ENCODE measurements at regions not wholly inside any gene's neighbourhood (a gene's known extent, or its start where the extent isn't known, plus 50 kb on each side); places are given as distances from the start of the nearest gene placed in this dataset.

DNA sequence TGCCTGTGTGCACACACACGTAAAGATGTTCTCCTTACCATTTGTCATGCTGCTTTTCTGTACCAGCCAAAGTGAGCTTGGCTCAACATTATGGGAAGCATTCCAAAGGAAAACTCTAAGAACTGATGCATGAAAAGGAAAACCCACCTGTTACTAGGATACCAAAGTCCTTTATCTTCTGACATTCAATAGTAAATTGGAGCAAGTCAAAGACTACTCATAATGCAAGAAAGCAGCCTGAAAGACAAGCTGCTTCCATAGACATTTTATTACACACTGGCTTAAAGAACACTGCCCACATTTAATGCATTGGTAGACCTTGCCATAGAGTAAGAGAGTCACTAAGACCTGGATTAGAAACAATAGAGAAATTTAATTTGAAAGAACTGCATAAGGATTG, 159.0 kb downstream of the LRIG3 start:
- no peak for DNase-seq

DNA sequence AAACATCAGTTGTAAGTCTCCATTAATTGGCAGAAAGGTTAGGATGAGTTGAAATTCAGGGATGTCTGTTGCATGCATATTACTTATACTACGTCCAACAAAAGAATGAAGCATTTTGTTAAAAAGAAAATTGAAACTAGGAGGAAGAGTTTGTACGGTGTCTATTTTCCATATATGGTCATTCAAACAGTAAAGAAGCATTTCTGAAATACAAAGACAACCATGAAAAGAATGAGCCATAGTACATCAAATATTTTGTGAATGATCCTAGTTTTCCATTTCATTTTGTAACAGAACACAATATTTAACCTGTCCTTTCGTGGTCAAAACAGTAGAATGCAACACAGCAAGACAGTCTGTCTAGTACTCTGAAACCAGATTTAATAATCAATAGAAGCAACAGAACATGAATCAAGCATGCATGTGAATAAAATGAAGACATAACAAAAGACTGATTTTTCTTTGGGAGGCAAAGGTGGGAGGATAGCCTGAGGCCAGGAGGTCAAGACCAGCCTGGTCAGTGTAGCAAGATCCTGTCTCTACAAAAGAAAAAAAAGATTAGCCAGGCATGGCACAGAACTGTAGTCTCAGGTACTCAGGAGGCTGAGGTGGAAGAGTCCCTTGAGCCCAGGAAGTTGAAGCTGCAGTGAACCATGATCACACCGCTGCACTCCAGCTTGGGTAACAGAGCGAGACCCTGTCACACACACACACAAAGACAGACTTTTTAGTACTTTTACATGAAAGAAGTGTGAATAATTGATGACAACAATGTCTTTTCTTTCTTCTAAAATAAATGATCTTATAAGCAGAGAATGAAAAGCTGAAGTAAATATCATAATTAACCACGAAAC, 156.0 kb downstream of the LRIG3 start:
- DNase-seq, result no peak

DNA sequence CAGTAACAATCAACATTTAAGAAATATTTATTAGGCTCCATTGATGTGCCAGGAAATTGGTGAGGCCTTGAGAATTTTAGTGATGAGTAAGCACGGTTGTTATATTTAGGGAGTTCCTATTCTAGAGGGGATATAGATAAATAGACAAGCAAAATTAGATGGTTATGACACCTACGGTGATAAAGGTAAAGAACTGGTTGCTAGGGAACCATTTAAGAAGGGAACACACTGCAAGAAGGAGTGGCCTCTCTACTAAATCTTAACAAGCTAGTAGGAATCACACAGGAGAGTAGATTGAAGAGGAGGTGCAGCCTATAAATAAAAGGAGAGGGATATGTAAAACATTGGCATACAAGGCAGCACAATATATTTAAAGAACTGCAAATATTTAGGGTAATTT, 155.2 kb downstream of the LRIG3 start:
- DNase-seq, result no peak

DNA sequence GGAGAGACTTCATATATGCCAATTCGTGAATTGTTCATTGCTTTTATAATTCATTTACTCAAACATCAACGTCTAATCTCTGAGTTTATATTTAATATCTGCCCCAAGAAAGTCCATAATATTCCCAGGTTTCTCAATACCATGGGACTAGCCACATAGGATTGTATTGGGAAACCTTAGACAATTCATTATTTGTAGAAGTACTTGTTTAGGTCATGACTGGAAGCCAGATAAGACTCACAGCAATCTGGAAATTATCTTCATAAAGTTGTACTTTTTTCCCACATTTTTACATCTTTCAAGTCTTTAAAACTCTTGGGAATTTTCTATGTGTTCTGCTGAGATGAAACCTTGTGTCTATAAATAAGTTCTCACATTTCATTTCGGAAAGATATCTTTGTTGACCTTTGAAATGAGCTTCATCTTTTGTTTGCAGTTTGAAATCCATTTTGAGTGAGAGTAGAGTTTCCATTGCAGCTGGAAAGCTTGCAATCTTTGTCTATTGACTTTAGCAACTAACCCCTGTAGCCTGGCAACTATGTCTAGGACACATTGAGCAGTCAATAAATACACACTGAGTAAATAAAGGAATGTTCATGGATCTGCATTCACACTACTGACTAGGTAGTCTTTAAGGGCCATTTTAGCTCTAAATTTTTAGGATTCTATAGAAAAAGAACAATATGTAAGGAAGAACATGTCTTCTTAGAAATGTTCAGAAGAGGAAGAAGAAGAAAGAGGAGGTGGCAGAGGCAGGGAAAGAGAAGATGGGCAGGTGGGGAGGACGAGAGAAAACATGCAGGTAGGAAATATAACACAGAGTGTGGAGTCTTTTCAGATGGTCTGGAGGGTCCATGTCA, 154.4 kb downstream of the LRIG3 start:
- no peak for DNase-seq

DNA sequence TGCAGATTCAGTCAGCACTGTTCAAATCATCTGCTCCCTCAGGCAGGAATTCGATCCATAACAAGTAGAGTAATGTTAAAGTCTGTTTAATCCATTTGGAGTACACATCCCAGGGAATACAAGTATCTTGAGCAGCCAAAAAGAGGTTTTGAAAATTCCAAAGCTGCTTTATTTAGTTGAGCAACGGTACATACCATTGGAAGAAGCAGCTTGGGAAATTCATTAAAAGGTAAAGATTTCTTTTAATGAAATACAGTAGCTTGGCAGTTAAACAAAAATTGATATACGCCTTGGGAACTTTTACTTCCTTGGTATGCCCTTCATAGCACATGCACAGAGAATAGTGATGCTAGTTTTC, 153.8 kb downstream of the LRIG3 start:
- DNase-seq, result no peak

DNA sequence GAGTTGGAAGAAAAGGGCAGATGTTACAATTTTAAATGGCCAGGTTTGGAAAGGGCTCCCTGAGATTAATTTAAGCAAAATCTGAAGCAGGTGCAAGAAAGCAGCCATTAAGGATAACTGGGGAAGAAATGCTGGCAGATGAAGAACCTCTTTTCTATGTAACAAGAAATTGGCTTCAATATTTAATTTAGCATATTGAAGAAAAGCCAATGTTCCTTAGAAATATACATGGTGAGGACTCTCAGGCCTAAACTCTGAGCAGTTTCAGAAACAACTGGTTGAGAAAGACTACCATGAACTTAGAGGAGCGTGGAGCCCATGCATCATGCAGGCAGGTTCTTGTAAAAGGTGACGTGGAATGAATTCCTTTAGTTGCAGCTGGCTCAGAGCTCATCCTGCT, 152.8 kb downstream of the LRIG3 start:
- no peak for DNase-seq

DNA sequence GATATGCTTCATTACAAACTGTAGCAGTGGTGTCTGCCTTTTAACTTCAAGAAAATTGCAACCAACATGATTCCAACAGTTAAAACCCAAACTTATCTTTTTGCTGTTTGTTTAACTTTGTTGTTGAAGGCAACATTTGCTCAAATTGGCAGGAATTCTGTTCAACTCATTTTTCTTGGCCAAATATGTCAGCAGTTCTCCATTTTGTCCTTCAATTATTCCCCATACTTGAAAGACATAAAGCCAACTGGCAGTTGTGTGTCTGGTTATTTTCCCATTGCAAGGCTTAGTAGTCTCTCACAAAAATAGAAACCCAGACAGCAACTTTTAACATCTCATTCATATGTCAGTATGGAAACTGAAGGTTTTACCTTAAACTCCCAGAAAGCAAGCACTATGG, 146.3 kb downstream of the LRIG3 start:
- DNase-seq, result no peak

DNA sequence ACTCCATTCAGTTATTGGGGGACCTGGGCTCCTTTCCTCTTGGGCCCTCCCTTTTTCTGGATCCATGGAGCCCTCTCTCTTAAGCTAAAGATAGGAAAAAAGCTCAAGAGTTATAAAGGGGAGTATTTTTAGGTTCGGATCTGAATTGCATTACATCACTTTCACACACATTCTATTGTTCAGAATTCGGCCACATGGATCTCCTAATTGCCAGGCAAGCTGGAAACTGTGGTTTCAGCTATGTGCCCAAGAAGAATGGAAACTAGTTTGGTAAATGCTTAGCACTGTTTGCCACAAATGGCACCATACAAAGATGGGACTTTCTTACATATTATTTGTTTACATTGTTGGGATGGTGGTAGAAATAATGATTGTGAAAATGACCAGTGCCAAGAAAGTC, 145.6 kb downstream of the LRIG3 start:
- no peak for DNase-seq

DNA sequence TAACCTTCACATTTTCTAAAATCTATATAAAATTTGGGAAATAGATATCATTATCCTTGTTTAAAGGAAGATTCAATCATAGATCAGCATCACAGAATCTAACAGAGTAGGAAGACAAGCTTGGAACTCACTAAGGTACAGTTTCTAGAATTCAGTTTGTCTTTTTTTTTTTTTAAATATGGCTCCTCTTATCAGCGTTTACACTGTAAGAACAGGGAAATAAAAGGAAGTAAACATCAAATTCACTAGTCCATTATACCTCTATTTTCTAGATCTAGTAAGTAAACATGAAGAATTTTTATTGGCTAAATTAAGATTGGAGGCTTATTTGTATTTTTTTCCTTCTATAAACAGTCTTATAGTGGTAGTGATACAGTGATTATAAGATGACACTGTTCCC, 144.9 kb downstream of the LRIG3 start:
- no peak for DNase-seq

DNA sequence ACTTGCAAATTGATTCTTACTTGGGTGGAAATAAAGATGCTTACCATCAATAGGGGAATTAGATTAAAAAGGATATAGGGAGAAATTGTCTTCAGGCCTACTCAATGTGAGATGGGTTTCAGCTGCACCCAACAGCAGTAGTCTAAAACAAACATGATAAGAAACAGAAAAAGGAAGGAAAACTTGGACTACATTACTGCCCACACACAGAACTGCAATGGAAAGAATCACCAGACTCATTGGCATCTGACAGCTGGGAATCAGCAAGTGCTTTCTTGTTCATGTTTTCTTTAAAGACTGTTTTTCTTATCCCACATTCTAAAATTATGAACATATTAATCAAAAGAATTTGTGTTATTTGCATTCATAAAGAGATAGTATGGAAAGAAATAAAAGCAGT, 144.2 kb downstream of the LRIG3 start:
- DNase-seq, result no peak

DNA sequence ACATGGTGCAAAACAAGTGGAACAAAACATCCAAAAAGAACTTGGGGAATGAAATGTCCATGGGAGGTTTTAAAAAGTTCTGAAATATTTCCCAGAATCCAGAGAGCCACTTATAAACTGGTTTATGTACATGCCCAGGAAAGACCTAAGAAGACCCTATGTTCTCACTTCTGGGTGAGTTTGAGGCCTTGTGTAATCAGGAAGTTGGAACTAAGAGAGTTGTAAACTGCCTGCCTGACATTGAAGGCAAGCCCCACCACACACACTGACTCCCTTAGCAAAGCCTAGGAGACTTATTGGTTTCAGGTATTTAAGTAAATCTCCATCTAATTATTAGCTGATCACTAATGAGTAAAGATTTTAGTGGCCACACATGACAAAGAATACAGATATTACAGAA, 142.5 kb downstream of the LRIG3 start:
- no peak for DNase-seq

DNA sequence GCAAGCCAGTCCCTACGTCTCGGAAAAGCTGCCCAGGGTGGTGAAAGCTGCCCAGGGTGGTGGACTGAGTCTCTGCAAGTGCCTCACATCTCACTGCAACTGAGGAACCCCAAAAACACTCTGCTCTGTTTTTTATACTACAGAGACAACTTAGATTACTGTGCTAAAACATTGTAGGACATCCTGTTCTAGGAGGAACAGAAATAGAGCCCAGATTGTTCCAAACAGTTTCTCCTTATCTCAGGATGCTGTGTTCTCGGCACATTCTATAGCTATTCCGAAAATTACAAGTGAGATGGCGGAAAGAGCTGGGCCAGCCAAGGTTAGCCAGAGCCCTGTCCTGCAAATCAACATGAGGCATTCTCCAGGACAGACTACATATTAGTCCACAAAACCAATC, 138.7 kb downstream of the LRIG3 start:
- DNase-seq, result no peak

DNA sequence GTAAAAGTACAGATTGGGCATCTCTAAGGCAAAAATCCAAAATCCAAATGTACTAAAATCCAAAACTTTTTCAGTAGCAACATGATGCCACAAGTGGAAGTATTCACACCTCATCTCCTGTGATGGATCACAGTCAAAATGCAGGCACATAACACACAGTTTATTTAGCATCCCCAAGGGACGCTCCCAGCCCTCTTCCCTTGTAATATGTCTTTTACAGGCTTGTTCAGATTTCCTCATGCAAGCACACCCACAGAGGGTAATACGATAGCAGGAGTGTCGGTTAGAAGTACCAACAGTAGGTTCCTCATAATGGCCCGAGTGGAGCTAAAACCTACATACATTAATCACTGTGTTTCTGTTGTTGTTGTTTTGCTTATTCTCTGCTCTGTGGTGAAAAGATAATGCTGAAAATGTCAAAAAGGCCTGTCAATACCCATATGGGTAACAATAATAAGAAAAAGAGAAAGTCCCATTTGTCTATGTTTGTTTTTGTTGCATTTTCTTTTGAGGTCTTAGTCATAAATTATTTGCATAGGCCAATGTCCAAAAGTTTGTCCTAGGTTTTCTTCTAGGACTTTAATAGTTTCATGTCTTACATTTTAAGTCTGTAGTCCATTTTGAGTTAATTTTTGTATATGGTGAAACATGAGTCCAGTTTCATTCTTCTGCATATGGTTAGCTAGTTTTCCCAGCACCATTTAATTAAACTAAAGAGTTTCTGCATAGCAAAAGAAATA, 133.1 kb downstream of the LRIG3 start:
- DNase-seq, result no peak

DNA sequence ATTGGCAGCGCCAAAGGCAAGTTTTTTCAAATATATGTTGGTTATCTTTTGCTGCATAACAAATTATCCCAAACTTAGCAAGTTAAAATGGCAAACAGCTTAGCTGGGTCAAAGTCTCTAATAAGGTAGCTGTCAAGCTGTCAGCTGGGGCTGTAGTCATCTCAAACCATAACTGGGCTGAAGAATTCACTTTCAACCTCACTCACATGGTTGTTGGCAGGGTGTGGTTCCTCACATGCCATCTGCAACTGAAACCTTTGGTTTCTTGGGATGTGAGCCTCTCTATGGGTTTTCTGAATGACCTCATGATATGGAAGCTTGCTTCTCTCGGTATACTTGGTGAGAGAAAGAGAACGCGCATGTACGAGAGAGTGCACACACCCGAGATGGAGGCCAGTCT, 125.4 kb downstream of the LRIG3 start:
- DNase-seq, result no peak

DNA sequence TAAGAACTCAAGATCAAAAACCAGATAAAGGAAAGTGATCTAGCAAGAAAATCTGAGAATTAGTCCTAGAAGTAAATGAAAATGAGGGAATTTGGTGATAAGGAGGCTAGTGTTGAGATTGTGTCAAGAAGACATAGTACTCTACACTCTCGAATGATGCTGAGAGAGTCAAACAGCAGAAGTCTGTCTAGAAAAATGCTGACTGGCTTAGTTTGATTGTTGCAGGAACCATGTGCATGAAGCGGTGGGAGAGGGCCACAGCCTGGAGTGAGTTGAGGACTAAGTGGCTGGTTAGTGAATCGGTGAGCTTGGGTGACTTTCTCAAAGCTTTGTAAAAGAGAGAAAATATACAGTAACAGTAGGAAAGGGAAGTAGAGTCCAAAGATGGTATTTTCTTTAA, 124.5 kb downstream of the LRIG3 start:
- no peak for DNase-seq

DNA sequence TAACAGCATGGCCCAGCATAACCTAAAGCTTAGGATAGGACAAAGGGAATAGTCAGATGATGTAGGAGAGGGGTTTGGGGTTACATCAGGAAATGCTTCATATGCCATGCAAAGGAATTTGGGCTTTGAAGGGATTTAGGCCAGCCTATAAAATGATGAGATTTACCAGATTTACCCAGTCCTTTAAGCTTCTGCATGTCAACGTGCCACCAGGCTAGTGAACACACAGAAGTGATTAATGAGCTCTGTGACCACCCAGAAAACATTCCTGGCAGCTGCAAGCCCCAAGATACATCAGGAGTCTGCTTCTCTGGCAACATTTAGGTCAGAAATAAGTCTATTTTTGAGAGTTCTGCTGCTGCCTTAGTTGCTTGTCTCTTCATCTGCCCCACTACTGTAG, 118.3 kb downstream of the LRIG3 start:
- no peak for DNase-seq

DNA sequence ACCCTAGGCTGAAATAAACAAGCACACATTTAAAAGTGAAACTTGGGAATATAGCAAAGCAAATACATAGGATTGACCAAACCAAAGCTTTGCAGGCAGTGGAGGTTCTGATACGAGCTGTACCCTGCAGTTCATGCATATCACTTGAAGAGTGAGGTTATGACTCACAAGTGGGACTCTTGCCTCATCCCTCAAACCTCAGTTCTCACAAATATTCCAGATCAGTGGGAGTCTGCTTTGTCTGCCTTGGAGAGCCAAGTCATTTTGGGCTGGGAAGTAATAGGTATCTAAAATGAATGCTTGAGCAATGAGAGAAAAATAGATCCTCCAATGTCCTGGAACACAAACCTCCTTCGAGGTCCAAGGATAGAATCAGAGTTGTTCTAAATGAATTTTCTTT, 116.4 kb downstream of the LRIG3 start:
- DNase-seq, result no peak

DNA sequence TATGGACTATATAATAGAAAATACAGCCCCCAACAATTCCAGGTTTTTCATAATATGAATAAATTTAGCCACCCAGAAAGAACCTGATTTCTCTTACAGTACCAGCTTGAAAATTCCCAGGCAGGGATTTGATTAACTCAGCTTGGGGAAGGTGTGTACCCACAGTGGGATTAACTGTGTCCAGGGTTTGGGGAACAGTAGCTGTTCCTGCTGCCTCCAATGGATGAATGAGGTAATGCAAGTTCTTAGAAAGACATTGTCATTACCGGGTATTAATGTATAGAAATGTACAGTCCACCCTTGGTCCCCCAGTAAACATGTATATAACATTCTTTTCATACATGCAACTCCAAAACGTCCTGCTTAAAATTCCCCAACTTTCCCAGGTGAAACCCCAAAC, 115.6 kb downstream of the LRIG3 start:
- DNase-seq, result no peak

DNA sequence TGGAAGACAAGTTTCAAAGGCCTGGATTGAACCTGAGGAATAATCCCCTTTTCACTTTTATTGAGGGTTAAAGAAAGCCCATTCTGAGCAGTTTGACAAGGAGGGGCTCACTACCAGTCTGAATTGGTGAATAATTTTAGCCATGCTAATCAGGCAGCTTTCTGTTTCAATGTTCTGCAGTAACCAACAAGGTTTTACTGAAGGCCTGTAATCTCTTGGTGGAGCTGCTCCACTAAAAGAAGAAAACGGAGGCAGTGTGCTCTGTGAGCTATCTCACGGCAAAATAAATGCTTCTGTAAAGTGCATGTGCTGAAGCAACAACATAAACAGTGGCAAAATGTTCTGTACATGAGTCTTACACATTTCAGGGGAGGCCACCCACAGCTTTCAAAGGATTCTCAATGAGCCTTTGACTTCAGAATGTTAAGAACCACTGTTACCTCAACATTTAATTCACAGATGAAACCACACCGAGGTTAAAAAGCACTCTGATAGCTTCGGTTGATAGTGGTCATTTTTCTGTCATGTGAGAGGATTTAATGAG, 111.2 kb downstream of the LRIG3 start:
- DNase-seq, result no peak

DNA sequence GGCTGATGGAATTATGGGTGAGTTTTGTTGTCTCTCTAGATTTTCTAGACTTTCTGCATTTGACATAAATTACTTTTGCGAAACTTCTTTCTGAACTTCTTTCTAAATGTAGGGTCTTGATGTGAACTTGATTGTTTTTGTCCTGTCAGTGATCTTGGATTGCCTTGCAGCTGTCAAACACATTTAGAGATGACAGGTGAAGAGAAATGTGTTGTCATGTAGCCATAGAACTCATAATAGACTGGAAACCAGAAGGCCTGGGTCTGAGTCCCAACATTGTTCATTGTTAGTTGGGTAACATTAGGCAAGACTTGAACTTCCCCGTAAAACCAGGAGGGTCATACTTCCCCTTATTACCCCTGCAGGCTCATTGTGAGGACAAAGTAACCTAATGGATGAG, 109.0 kb downstream of the LRIG3 start:
- DNase-seq, result no peak

DNA sequence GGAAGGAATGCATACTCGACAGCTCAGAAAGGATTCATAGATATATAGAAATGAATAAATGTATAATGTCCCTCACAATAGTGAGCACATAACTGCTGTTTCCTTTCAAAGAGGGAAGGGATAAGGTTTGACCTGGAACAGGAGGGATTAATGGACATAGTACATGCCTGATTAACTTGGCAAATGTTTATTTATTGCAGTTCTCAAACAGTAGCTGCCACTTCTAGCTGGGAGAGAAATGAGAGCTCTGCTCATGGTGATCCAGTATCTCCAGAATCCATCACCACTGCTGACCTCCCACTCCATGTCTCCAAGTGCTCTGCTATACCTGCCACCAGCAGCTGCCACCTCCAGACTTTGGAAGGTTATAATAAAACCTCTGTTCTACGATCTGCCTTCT, 108.1 kb downstream of the LRIG3 start:
- no peak for DNase-seq

DNA sequence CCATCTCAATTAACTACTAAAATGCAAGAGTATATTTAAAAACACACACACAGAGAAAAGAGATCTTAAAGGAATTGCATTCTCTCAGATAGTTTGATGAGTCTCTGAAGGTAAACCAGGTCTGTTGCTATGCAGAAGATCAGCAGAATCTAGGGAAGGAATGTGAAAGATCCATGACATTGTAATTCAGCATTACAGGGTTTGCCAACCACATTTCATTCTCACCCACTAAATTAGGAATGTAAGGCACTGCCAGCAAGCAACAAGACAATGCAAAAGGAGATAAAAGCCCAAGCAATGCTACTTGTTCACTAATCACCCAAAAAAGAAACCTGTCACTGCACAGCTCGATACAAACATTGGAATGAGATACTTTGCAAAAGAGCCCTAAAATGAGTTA, 106.3 kb downstream of the LRIG3 start:
- DNase-seq, result no peak

DNA sequence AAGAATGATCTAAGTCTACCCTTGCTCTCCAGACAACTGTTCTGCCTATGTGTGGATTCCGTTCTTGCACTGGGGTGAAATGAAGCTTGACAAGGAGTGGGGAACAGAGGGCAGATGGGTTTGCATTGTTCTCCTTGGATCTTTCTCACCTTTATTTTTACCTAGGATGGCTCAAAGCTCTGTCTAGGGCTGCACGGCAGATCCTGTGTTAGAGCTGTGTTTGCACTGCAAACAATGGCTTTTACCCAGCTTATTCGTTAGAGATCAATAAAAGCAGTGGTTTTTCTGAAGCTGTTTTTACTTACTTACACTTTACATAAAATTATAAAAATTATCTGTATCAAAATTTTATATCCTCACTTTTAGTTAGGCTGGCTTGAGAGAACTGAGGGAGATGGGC, 105.1 kb downstream of the LRIG3 start:
- no peak for DNase-seq

DNA sequence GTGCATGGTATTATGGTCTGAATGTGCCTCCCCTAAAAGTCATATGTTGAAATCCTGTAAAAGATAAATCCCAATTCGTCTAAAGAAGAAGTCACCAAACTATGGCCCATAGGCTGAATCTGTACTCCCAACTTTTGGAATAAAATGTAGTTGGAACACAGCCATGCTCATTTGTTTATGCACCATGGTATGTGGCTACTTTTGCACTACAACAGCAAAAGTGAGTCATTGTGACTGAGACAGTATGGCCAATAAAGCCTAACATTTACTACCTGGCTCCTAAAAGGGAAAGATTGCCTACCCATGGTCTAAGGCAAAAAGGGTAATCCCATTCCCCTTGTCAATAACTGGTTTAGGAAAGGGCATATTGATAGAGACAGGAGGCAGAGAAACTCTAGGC, 101.8 kb downstream of the LRIG3 start:
- DNase-seq, result no peak

All from activated T-cell treated with anti-CD3 and anti-CD28 coated beads, Interleukin-2, amount 50 U/mL, for 48 hours (primary cell).